Loucy (cell line): ENCODE measurements at regions not wholly inside any gene's neighbourhood (a gene's known extent, or its start where the extent isn't known, plus 50 kb on each side); places are given as distances from the start of the nearest gene placed in this dataset.

Experiments used
- CTCF ChIP-seq: fragments of 200-600 bp; sonication (generic); conservative IDR thresholded peaks from 2 replicates; pipeline ENCODE4 v1.5.1; 2014; ENCODE audit warnings: mild to moderate bottlenecking, antibody characterized with exemption, low read length
- EZH2phosphoT487 ChIP-seq: fragments of 200-600 bp; IDR thresholded peaks from 2 replicates; pipeline ENCODE4 v1.6.1; 2018; ENCODE audit warnings: antibody characterized with exemption, mild to moderate bottlenecking, moderate library complexity, borderline replicate concordance

GRCh38 chr3:110932567-110932966, 139.0 kb upstream of the NECTIN3 start:
- no peak for TF ChIP-seq CTCF
- no peak for TF ChIP-seq EZH2phosphoT487
